K562 (cell line): ENCODE measurements at regions not wholly inside any gene's neighbourhood (a gene's known extent, or its start where the extent isn't known, plus 50 kb on each side); places are given as distances from the start of the nearest gene placed in this dataset.

Experiments used
- ATAC-seq: fragments of 200-7000 bp; cut with Tn5 transposase; 3 replicates; pipeline ENCODE4 v1.9.1; 2020; ENCODE audit warnings: moderate library complexity
- BruUV-seq: library from RNA; stranded (reverse); fragments of 400-500 nt; replicated peaks from 2 replicates; lab custom pipeline; 2021; lab: Mats Ljungman, UMichigan
- CTCF ChIA-PET: fragments of 300-600 bp; formaldehyde crosslinking; extraction: SDS; loops from one replicate; lab custom pipeline; 2021; ENCODE audit warnings: low intra/inter-chr PET ratio; lab: Yijun Ruan, JAX
- POLR2A ChIA-PET: fragments of 300-600, 350-650 bp; sonication (Branson Sonifier 250); formaldehyde crosslinking; extraction: SDS; loops from one replicate; lab custom pipeline; 2021; ENCODE audit warnings: antibody characterized with exemption, inconsistent platforms; lab: Yijun Ruan, JAX
- DNase-seq, 4 experiments: peaks; one replicate each; pipeline versions ENCODE4 v3.0.0 to v3.0.0-alpha.2; 2011 to 2018; ENCODE audit warnings: low spot score in 3 of 4, mixed read lengths in 3 of 4; ENCODE audit errors: extremely low read depth in 1 of 4
- FAIRE-seq: peaks from 2 replicates; lab custom pipeline; 2011; peaks lifted over from hg19 to GRCh38; lab: Jason Lieb, UNC
- H2AFZ ChIP-seq: 2 replicates; pipeline ENCODE4 v1.6.0; 2011; ENCODE audit warnings: low read depth, low read length, control low read depth, inconsistent platforms
- H3K27ac ChIP-seq: fragments of 200-600 bp; 3 replicates; pipeline ENCODE4 v1.8.0; 2011; ENCODE audit warnings: low read depth, mild to moderate bottlenecking, control low read depth, inconsistent platforms, low read length, moderate library complexity, mixed read lengths; ENCODE audit errors: extremely low read depth
- H3K27me3 ChIP-seq, 2 experiments: fragments of 300-600 bp in 1 of 2; 2 replicates in 1 of 2; 3 replicates in 1 of 2; pipeline versions ENCODE4 v1.6.0 to v1.8.0; 2011; ENCODE audit warnings: inconsistent platforms in 2 of 2, low read length in 2 of 2, mild to moderate bottlenecking in 1 of 2, mixed read lengths in 1 of 2, moderate library complexity in 1 of 2; ENCODE audit not compliant: control insufficient read depth in 2 of 2, insufficient read depth in 2 of 2
- H3K36me3 ChIP-seq: fragments of 300-600 bp; 3 replicates; pipeline ENCODE4 v1.8.0; 2011; ENCODE audit warnings: mild to moderate bottlenecking, low read length, inconsistent platforms; ENCODE audit not compliant: control insufficient read depth, insufficient read depth
- H3K4me1 ChIP-seq, 2 experiments: fragments of 200-600 bp in 1 of 2; replicated peaks in 1 of 2; 2 replicates in 1 of 2; 3 replicates in 1 of 2; pipeline versions ENCODE4 v1.5.1 to v1.8.0; 2011; ENCODE audit warnings: inconsistent platforms in 2 of 2, low read length in 2 of 2, mild to moderate bottlenecking in 1 of 2, mixed read lengths in 1 of 2, moderate library complexity in 1 of 2; ENCODE audit not compliant: control insufficient read depth in 2 of 2, insufficient read depth in 2 of 2
- H3K4me2 ChIP-seq: 2 replicates; pipeline ENCODE4 v1.6.1; 2011; ENCODE audit warnings: low read length, control low read depth, inconsistent platforms, mixed read lengths; ENCODE audit not compliant: insufficient read depth
- H3K4me3 ChIP-seq: fragments of 200-600 bp; sonication (generic), shearing (Covaris generic); 2 replicates; pipeline ENCODE4 v1.5.1; 2016; ENCODE audit warnings: control low read depth, inconsistent platforms
- H3K79me2 ChIP-seq: fragments of 200-600 bp; 3 replicates; pipeline ENCODE4 v1.8.0; 2011; ENCODE audit warnings: low read length, inconsistent platforms; ENCODE audit not compliant: control insufficient read depth, insufficient read depth
- H3K9ac ChIP-seq, 2 experiments: 2 replicates each; pipeline versions ENCODE4 v1.6.0 to v1.6.1; 2011; ENCODE audit warnings: low read depth in 2 of 2, low read length in 2 of 2, control low read depth in 1 of 2, inconsistent platforms in 1 of 2, mild to moderate bottlenecking in 1 of 2, mixed read lengths in 1 of 2; ENCODE audit not compliant: insufficient read depth in 1 of 2
- H3K9me1 ChIP-seq: one replicate; pipeline ENCODE4 v1.6.0; 2011; ENCODE audit warnings: inconsistent platforms, mild to moderate bottlenecking, low read length, moderate library complexity; ENCODE audit not compliant: control insufficient read depth, insufficient read depth
- H3K9me3 ChIP-seq: replicated peaks from 2 replicates; pipeline ENCODE4 v1.5.1; 2011; ENCODE audit warnings: low read depth, low read length, inconsistent platforms; ENCODE audit not compliant: control insufficient read depth, insufficient read depth
- H4K20me1 ChIP-seq: replicated peaks from 2 replicates; pipeline ENCODE4 v1.6.1; 2011; ENCODE audit warnings: low read length, inconsistent platforms, mixed read lengths; ENCODE audit not compliant: control insufficient read depth, insufficient read depth
- EGR1 ChIP-seq: fragments of 450-650 bp; conservative IDR thresholded peaks from 2 replicates; pipeline ENCODE4 v1.6.1; 2017; ENCODE audit warnings: mild to moderate bottlenecking
- KAT7 ChIP-seq: sonication (generic); formaldehyde crosslinking; IDR thresholded peaks from 2 replicates; pipeline ENCODE4 v1.8.0; 2022; ENCODE audit warnings: missing genetic modification reagents, mild to moderate bottlenecking, borderline replicate concordance
- WGBS: fragments of 100-300 bp; shearing (Covaris generic); methylation state at CpG from one replicate; pipeline ENCODE4 v1.1.6; 2016; ENCODE audit warnings: low coverage, mixed read lengths; ENCODE audit not compliant: insufficient coverage; ENCODE audit errors: missing lambda C conversion rate; 5-methylcytosine and 5-hydroxymethylcytosine counted together
- in situ Hi-C: fragments of 300-500 bp; cut with MboI; formaldehyde crosslinking; loops from 4 replicates; pipeline ENCODE4 v1.15.0; 2018; ENCODE audit warnings: inconsistent platforms, mixed read lengths
- intact Hi-C: fragments of 100-400 bp; cut with micrococcal nuclease; formaldehyde crosslinking; loops from 2 replicates; pipeline ENCODE4 v1.14.2; 2022
- TF ChIP-seq, protein P1 (sequence below), 2 experiments: fragments of 450-650 bp in 1 of 2; sonication (generic) in 1 of 2; formaldehyde crosslinking; conservative IDR thresholded peaks; 2 replicates each; pipeline versions ENCODE4 v1.4.0 to v1.8.1; 2020 to 2022; ENCODE audit warnings: mild to moderate bottlenecking in 1 of 2, missing genetic modification reagents in 1 of 2
- TF ChIP-seq, protein P2 (sequence below), 2 experiments: fragments of 450-650 bp in 1 of 2; sonication (generic) in 1 of 2; formaldehyde crosslinking in 1 of 2; IDR thresholded peaks; 2 replicates each; pipeline versions ENCODE4 v1.7.1 to v1.9.0; 2016 to 2022; ENCODE audit warnings: inconsistent platforms in 1 of 2, mild to moderate bottlenecking in 1 of 2, missing genetic modification reagents in 1 of 2
- TF ChIP-seq, protein P3 (sequence below): sonication (generic); formaldehyde crosslinking; IDR thresholded peaks from 2 replicates; pipeline ENCODE4 v1.8.0; 2022; ENCODE audit warnings: mild to moderate bottlenecking, missing genetic modification reagents
- TF ChIP-seq, protein P4 (sequence below): fragments of 250-450 bp; sonication (Bioruptor Pico); IDR thresholded peaks from 2 replicates; pipeline ENCODE4 v1.8.0; 2022; ENCODE audit warnings: inconsistent platforms, mild to moderate bottlenecking, moderate library complexity, borderline replicate concordance
- TF ChIP-seq, protein P5 (sequence below), 2 experiments: IDR thresholded peaks; 2 replicates each; pipeline ENCODE4 v1.6.1; 2012; ENCODE audit warnings: improper control_type of control experiment in 2 of 2, low read depth in 2 of 2, low read length in 2 of 2, borderline replicate concordance in 1 of 2

DNA sequence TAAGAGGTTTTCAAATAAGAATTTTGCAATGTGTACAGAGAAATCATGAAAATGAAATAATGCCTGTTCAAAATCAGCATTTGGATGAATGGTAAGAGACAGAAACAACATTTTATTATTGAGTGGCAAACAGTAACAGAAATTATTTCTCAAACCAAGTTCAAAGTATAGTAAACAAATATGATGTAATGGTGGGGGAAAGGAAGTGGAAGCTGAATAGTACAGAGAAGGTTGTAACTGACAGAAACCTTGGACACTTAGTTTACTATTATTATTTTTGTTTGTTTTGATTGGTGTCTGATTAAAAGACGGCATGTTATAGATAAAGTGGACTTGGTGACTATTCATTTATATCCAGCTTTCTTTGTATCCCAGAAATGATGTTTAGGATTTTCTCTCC, 1637.4 kb upstream of the ACVR2A start:
- Histone ChIP-seq H3K9me1 (no peaks in the 10 kb centered on the region), H3K4me1 (no peaks in the 10 kb centered on the region), H3K9me3 (no peaks in the 10 kb centered on the region), H3K79me2 (no peaks in the 10 kb centered on the region), H3K9ac (no peak overlapping the region)
- FAIRE-seq: no peak
- DNase-seq: no peak
- intact Hi-C loops: no loop called here
- CTCF ChIA-PET: no interaction called here
- WGBS: 0% methylated on average over 1 of the region's 1 CpG
- TF ChIP-seq, protein P1, sequence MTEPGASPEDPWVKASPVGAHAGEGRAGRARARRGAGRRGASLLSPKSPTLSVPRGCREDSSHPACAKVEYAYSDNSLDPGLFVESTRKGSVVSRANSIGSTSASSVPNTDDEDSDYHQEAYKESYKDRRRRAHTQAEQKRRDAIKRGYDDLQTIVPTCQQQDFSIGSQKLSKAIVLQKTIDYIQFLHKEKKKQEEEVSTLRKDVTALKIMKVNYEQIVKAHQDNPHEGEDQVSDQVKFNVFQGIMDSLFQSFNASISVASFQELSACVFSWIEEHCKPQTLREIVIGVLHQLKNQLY (CRISPR knock-in tag; conservative IDR thresholded peaks at IDR 0.05): no peak
- TF ChIP-seq, protein P2, sequence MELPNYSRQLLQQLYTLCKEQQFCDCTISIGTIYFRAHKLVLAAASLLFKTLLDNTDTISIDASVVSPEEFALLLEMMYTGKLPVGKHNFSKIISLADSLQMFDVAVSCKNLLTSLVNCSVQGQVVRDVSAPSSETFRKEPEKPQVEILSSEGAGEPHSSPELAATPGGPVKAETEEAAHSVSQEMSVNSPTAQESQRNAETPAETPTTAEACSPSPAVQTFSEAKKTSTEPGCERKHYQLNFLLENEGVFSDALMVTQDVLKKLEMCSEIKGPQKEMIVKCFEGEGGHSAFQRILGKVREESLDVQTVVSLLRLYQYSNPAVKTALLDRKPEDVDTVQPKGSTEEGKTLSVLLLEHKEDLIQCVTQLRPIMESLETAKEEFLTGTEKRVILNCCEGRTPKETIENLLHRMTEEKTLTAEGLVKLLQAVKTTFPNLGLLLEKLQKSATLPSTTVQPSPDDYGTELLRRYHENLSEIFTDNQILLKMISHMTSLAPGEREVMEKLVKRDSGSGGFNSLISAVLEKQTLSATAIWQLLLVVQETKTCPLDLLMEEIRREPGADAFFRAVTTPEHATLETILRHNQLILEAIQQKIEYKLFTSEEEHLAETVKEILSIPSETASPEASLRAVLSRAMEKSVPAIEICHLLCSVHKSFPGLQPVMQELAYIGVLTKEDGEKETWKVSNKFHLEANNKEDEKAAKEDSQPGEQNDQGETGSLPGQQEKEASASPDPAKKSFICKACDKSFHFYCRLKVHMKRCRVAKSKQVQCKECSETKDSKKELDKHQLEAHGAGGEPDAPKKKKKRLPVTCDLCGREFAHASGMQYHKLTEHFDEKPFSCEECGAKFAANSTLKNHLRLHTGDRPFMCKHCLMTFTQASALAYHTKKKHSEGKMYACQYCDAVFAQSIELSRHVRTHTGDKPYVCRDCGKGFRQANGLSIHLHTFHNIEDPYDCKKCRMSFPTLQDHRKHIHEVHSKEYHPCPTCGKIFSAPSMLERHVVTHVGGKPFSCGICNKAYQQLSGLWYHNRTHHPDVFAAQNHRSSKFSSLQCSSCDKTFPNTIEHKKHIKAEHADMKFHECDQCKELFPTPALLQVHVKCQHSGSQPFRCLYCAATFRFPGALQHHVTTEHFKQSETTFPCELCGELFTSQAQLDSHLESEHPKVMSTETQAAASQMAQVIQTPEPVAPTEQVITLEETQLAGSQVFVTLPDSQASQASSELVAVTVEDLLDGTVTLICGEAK (IDR thresholded peaks at IDR 0.05): no peak
- TF ChIP-seq, protein P2 (CRISPR knock-in tag; IDR thresholded peaks at IDR 0.05): no peak
- no peak for TF ChIP-seq KAT7 (CRISPR knock-in tag)
- TF ChIP-seq, protein P3, sequence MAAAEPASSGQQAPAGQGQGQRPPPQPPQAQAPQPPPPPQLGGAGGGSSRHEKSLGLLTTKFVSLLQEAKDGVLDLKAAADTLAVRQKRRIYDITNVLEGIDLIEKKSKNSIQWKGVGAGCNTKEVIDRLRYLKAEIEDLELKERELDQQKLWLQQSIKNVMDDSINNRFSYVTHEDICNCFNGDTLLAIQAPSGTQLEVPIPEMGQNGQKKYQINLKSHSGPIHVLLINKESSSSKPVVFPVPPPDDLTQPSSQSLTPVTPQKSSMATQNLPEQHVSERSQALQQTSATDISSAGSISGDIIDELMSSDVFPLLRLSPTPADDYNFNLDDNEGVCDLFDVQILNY: no peak
- TF ChIP-seq, protein P4, sequence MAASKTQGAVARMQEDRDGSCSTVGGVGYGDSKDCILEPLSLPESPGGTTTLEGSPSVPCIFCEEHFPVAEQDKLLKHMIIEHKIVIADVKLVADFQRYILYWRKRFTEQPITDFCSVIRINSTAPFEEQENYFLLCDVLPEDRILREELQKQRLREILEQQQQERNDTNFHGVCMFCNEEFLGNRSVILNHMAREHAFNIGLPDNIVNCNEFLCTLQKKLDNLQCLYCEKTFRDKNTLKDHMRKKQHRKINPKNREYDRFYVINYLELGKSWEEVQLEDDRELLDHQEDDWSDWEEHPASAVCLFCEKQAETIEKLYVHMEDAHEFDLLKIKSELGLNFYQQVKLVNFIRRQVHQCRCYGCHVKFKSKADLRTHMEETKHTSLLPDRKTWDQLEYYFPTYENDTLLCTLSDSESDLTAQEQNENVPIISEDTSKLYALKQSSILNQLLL: no peak
- no peak for TF ChIP-seq EGR1
- TF ChIP-seq, protein P5, sequence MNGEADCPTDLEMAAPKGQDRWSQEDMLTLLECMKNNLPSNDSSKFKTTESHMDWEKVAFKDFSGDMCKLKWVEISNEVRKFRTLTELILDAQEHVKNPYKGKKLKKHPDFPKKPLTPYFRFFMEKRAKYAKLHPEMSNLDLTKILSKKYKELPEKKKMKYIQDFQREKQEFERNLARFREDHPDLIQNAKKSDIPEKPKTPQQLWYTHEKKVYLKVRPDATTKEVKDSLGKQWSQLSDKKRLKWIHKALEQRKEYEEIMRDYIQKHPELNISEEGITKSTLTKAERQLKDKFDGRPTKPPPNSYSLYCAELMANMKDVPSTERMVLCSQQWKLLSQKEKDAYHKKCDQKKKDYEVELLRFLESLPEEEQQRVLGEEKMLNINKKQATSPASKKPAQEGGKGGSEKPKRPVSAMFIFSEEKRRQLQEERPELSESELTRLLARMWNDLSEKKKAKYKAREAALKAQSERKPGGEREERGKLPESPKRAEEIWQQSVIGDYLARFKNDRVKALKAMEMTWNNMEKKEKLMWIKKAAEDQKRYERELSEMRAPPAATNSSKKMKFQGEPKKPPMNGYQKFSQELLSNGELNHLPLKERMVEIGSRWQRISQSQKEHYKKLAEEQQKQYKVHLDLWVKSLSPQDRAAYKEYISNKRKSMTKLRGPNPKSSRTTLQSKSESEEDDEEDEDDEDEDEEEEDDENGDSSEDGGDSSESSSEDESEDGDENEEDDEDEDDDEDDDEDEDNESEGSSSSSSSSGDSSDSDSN (IDR thresholded peaks at IDR 0.05; ENCODE audit: borderline replicate concordance in 1 of 2, low read depth in 2 of 2, low read length in 2 of 2): no peak
- TF ChIP-seq, all 486 proteins: peak for 0
- BruUV-seq: no TSS peak
- no peak overlapping the region for H2AFZ ChIP-seq
- no peak overlapping the region for H3K4me2 ChIP-seq
- no peak overlapping the region for H3K4me3 ChIP-seq
- H4K20me1 ChIP-seq: no peaks in the 10 kb centered on the region
- H3K27ac ChIP-seq: no peak overlapping the region
- no peaks in the 10 kb centered on the region for H3K36me3 ChIP-seq
- no peak for ATAC-seq
- POLR2A ChIA-PET: no interaction called here
- no peaks in the 10 kb centered on the region for H3K27me3 ChIP-seq
- in situ Hi-C loops: no loop called here
